ENCODE measurements at regions not wholly inside any gene's neighbourhood (a gene's known extent, or its start where the extent isn't known, plus 50 kb on each side); places are given as distances from the start of the nearest gene placed in this dataset.
"Not testable (repeated sequence)": the region's sequence is repeated elsewhere in the genome, so short reads cannot be mapped to it uniquely, and the experiment has no call there.

- DNase-seq: no peak
Observed at GRCh38 chr6:90885611-90886056, 298.8 kb upstream of the MAP3K7 start.

GRCh38 chr6:90885137-90885536, 298.3 kb upstream of the MAP3K7 start:
- not testable (repeated sequence) for DNase-seq

GRCh38 chr6:90877616-90878015, 290.7 kb upstream of the MAP3K7 start:
- DNase-seq: no peak

- DNase-seq: no peak
Observed at GRCh38 chr6:90874931-90875330, 288.1 kb upstream of the MAP3K7 start.

DNA sequence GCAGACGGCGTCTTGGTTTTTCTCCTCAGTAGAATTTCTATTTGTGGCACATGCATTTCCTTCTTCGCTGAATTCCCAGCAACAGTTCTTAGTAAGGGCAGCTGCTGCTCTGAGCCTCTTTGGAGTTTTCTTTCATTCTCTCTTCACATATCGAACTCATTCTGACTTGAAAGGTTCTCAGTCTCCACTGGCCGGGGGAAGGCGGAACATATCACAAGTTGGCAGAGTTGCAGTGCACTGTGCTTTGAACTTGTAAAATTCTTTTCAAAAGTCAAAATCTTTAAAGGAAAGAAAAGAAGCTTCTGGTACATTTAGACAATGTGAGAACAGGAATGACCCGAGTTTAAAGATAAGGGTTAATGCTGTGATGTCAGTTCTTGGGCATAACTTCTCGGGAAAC, 286.1 kb upstream of the MAP3K7 start:
- no peak for DNase-seq

- no peak for DNase-seq
Observed at GRCh38 chr6:90870561-90870960, 283.7 kb upstream of the MAP3K7 start.

DNA sequence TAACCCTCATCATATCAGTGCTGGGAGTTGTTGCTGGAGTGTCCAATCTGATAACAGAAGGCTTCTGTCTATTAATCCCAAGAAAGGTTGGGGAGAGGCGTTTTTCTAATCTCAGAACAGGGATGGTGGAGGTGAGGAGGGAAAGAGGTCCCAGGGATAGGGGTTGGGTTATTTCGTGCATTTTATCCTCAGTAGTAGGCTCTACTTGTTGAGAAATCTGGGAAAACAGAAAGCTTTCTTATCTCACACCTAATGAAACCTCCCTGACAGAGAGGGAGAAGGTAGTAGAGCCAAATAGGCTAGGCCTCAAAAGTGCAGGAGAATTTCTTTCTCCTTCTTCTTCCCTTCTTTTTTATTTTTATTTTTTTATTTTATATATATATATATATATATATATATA, 281.8 kb upstream of the MAP3K7 start:
- DNase-seq: no peak

DNA sequence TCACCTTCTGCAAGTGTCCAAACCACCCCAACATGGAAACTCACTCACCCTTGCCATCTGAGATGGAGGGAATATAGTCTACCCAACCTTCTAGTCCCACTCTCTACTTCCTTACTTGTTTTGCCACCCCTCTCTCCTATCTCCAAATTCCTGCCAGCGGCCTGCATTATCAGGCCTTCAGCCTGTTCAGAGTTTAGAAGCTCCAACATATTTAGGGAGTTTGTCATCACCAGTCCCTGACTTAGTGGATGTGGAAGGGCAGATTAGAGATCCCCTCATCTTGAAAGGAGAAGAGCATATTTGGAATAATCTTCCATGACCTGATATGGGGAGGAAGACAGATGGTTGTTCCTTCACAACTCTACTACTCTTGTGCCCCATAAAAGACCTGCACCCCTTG, 281.4 kb upstream of the MAP3K7 start:
- no peak for DNase-seq

DNA sequence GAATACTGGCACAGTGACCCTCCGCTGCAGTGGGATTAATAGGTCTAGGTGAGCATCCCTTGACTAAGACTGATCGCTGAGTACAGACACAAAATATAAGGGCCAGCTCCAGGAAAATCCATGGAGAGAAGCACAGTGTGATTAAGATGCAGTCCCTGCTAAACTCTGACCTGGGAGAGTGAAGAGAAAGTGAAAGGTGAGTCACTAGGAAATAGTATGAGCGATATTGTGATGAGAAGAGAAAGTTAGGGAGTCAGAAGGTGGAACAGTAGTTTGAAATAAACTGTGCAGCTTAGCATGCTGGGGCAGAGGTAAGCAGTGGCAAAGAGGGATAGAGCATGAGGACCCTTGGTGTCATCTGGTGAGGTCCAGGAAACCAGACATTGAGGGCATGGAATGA, 278.6 kb upstream of the MAP3K7 start:
- DNase-seq: no peak

DNA sequence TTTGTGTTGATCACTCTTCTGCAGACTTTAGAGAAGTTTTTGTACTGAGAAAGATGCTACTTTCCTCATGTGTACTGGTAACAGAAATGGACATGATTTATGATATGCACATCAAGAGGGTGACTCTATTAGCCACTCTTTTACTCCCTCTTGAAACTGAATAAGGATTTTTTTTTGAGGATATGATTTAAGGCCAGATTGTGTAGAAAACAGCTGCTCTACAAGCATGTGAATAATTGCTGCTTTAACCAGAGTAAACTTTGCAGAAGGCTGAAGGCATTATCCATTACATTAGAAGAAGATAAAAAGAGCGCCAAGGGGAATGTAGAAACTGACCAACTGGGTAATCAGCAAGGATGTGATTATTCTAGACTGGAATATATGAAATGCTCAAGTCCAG, 276.2 kb upstream of the MAP3K7 start:
- DNase-seq: no peak

- no peak for DNase-seq
Observed at GRCh38 chr6:90860822-90861601, 274.1 kb upstream of the MAP3K7 start.

- DNase-seq: no peak
Observed at GRCh38 chr6:90859612-90860011, 272.7 kb upstream of the MAP3K7 start.

DNA sequence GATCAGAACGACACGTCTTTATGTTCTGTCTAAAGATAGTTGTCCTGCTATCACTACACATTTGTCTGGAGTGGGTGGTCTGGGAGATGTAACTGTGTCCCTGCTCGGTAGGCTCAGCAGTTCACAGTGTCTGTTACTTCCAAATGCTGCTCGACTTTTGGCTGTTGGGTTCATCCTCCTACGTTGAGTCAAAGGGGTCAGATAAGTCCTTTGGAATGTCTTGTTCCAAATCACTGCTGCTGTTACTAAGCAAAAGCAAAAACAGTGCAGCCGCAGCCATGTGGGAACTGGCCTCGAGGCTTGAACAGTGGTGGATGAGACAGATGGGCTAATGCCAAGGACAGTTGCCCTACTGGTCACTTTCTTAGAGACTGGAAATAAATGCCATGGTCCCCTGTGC, 272.2 kb upstream of the MAP3K7 start:
- no peak for DNase-seq

- DNase-seq: no peak
Observed at GRCh38 chr6:90849686-90850085, 262.8 kb upstream of the MAP3K7 start.

DNA sequence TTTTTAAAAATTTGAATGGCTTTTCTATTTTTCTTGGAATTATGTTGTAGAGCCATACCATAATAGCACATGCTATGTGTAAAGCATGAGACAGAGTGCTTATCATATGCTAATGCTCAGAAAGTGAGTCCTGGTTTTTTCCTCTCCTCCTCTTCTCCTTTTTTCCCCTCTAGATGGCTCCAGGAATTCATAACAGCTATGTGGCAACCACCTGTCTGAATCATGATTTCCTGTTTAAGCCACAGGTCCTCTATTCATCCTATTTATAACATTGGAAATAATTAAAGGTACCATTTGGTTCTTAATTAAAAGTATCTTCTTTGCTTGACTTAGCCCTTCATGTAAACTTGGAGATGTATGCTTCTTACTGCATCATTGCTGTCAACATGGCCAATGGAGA, 260.0 kb upstream of the MAP3K7 start:
- DNase-seq: no peak

DNA sequence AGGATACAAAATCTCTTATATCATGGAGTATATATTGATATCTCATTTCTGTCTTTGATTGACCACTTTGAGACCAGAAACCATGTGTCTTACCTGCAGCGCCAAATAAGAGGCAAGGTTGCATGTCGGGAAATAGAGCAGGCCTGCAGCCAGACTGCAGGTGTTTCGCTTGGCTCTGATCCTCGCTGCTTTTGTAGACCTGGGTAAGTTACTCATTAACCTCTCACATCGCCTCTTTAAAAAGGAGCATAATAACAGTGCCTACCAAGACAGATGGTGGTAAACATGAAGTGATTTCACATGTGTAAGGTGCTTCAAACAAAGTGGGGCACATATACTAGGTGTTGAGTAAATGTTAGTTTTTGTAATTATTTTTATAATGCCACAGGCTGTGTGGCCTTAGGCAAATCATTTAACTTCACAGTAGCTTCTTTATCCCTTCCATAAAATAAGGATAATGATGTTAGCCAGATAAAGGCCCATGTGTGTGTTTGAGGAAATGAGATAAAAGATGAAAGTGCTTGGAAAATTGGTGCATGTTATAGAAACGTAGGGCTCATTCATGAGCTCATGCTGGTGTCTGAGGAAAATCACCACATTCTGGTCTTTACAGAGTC, 248.8 kb upstream of the MAP3K7 start:
- DNase-seq: no peak

DNA sequence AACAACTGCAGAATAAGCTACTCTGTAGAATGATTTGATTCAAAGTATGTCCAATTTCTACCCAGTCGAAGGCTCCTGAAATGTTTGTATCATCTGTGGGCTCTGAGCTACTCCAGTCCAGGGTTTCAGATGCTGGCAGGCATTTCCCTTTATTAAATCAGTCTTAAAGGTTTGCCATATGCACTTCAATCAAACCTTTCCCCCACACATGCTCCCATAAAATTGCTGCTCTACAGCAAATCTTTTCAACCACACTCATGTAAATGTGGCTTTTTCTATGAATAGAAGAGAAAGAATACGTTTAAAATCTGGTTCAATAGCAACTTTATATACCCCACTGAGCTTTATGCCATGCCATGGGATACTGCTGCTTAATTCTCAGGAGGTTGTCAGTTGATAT, 242.4 kb upstream of the MAP3K7 start:
- DNase-seq: no peak

DNA sequence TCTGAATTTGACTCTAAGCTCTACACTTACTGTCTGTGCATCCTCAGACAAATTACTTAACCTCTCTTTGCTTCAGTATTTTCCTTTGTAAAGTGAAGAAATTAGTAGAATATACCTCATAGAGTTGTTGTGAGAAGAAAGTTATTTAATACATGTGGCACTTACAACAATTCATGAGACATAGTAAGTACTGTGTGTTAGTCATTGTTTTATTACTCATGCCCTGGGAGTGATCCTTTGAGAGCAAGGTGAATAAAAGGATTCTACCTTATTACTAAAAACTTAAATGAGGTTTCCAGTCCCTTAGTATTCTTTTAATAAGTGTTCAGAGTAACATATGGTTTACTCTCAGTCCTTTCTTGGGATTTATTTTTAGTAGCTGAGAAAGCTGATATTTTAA, 233.6 kb upstream of the MAP3K7 start:
- no peak for DNase-seq

GRCh38 chr6:90819483-90819882, 232.6 kb upstream of the MAP3K7 start:
- DNase-seq: no peak

GRCh38 chr6:90818163-90818562, 231.3 kb upstream of the MAP3K7 start:
- DNase-seq: no peak

DNA sequence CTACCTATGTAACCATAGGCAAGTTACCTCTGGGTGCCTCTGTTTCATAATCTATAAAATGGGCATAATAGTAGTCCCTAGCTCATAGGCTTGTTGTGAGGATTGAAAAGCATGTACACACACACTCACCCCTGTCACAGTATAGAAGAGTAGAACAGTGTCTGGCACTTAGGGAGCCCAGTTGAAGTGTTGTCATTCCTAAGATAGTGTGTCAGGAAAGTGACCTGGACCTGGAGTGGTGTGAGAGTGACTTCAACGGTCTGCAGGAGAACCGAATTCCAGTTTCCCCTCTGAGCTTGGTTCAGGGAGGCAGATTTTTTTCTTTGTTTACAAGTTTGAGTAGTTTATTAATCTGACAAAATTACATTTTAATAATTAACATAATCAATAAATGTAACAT, 229.9 kb upstream of the MAP3K7 start:
- DNase-seq: no peak

DNA sequence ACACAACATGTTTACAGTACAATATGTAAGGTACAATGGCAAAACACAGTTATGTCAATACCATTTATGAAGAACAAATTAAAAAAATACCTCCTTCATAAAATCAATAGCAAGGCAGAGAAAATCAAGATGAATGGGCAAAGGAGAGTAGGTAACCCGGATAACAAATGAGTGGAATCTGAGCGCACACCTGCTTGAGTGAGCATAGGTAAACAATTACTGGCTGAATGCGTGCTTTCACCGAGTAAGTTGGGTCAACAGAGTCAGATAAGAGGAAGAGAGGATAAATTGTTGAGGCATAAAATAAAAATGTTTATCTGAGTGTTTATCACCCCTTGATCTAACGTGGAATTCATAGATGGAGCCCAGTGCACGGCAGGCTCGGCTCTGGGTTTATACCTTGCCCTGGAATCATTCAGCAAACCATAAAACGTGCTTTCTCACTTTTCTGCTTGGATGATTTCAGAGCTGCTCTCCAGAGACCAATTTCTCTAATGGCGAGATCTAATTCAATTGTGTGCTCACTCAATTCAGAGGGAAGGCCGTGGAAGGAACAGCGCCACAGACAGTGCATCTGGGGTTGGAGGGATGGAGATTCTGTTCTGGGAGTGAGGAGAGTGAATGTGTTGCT, 224.8 kb upstream of the MAP3K7 start:
- no peak for DNase-seq

- no peak for DNase-seq
Observed at GRCh38 chr6:90809035-90809434, 222.2 kb upstream of the MAP3K7 start.
